ENCODE measurements at regions not wholly inside any gene's neighbourhood (a gene's known extent, or its start where the extent isn't known, plus 50 kb on each side); places are given as distances from the start of the nearest gene placed in this dataset.

- Histone ChIP-seq H2AFZ (ENCODE audit: low read depth, low read length) (no peak overlapping the region), H4K20me1 (ENCODE audit: insufficient read depth, low read length) (no peaks in the 10 kb centered on the region), H3K4me2 (ENCODE audit: insufficient read depth, low read length) (no peak overlapping the region), H3K27me3 (ENCODE audit: insufficient read depth, low read length, poor library complexity) (no peaks in the 10 kb centered on the region), H3K4me3 (ENCODE audit: low read depth in 1 of 2, low read length in 2 of 2) (no peak overlapping the region), H3K79me2 (ENCODE audit: insufficient read depth, low read length) (no peaks in the 10 kb centered on the region), H3K36me3 (ENCODE audit: insufficient read depth, low read length) (no peaks in the 10 kb centered on the region), H3K27ac (ENCODE audit: low read length) (no peak overlapping the region), H3K9ac (ENCODE audit: low read depth, low read length) (no peak overlapping the region), H3K9me3 (ENCODE audit: insufficient read depth, low read length, severe bottlenecking) (no peaks in the 10 kb centered on the region), H3K4me1 (ENCODE audit: insufficient read depth, low read length) (no peaks in the 10 kb centered on the region)
- DNase-seq (no peak), ATAC-seq (ENCODE audit: insufficient read depth, low read depth) (no peak)
- TF ChIP-seq EZH2 (IDR thresholded peaks at IDR 0.05; ENCODE audit: borderline replicate concordance, low read depth, low read length, severe bottlenecking) (no peak), CTCF (IDR thresholded peaks at IDR 0.05; ENCODE audit: borderline replicate concordance, extremely low read depth, low read length, poor library complexity, severe bottlenecking) (no peak)
Observed at GRCh38 chr6:117072781-117073180, 192.6 kb upstream of the VGLL2 start.

- Histone ChIP-seq H3K27ac (ENCODE audit: low read length) (no peak overlapping the region), H3K4me1 (ENCODE audit: insufficient read depth, low read length) (no peaks in the 10 kb centered on the region), H3K27me3 (ENCODE audit: insufficient read depth, low read length, poor library complexity) (no peaks in the 10 kb centered on the region), H3K4me3 (ENCODE audit: low read depth in 1 of 2, low read length in 2 of 2) (no peak overlapping the region), H3K4me2 (ENCODE audit: insufficient read depth, low read length) (no peak overlapping the region), H3K9me3 (ENCODE audit: insufficient read depth, low read length, severe bottlenecking) (no peaks in the 10 kb centered on the region), H3K79me2 (ENCODE audit: insufficient read depth, low read length) (no peaks in the 10 kb centered on the region), H3K36me3 (ENCODE audit: insufficient read depth, low read length) (no peaks in the 10 kb centered on the region), H4K20me1 (ENCODE audit: insufficient read depth, low read length) (no peaks in the 10 kb centered on the region), H2AFZ (ENCODE audit: low read depth, low read length) (no peak overlapping the region), H3K9ac (ENCODE audit: low read depth, low read length) (no peak overlapping the region)
- DNase-seq: no peak
- TF ChIP-seq CTCF (IDR thresholded peaks at IDR 0.05; ENCODE audit: borderline replicate concordance, extremely low read depth, low read length, poor library complexity, severe bottlenecking): no peak
- no peak for TF ChIP-seq EZH2 (IDR thresholded peaks at IDR 0.05; ENCODE audit: borderline replicate concordance, low read depth, low read length, severe bottlenecking)
- no peak for ATAC-seq (ENCODE audit: insufficient read depth, low read depth)
Observed at GRCh38 chr6:117074672-117075071, 190.7 kb upstream of the VGLL2 start.

- Histone ChIP-seq H3K9ac (ENCODE audit: low read depth, low read length) (no peak overlapping the region), H3K27me3 (ENCODE audit: insufficient read depth, low read length, poor library complexity) (no peaks in the 10 kb centered on the region), H3K4me2 (ENCODE audit: insufficient read depth, low read length) (no peak overlapping the region), H3K4me3 (ENCODE audit: low read depth in 1 of 2, low read length in 2 of 2) (no peak overlapping the region), H3K9me3 (ENCODE audit: insufficient read depth, low read length, severe bottlenecking) (no peaks in the 10 kb centered on the region), H2AFZ (ENCODE audit: low read depth, low read length) (no peak overlapping the region), H3K36me3 (ENCODE audit: insufficient read depth, low read length) (no peaks in the 10 kb centered on the region), H3K27ac (ENCODE audit: low read length) (no peak overlapping the region), H3K4me1 (ENCODE audit: insufficient read depth, low read length) (no peaks in the 10 kb centered on the region), H4K20me1 (ENCODE audit: insufficient read depth, low read length) (no peaks in the 10 kb centered on the region), H3K79me2 (ENCODE audit: insufficient read depth, low read length) (no peaks in the 10 kb centered on the region)
- TF ChIP-seq CTCF (IDR thresholded peaks at IDR 0.05; ENCODE audit: borderline replicate concordance, extremely low read depth, low read length, poor library complexity, severe bottlenecking) (no peak), EZH2 (IDR thresholded peaks at IDR 0.05; ENCODE audit: borderline replicate concordance, low read depth, low read length, severe bottlenecking) (no peak)
- ATAC-seq (ENCODE audit: insufficient read depth, low read depth) (no peak), DNase-seq (no peak)
Observed at GRCh38 chr6:117075218-117075617, 190.1 kb upstream of the VGLL2 start.

DNA sequence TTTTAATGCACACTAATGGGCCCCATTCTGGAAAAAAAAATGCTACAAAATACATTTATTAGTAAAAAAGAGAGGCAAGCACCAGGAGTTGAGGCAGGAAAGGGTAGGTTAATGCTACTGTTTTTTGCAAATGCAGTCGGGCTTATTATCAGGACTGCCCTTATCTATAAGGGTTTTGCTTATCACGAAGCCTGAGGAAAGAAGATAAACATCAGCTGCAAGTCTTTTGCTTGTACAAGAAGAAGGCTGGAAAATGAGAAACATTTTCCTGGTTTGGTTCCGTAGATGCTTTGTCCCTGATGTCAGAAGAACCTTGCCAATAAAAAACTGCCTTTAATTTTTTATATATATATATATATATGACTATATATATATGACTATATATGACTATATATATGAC, 189.3 kb upstream of the VGLL2 start:
- no peaks in the 10 kb centered on the region for H3K4me1 ChIP-seq (ENCODE audit: insufficient read depth, low read length)
- no peak overlapping the region for H2AFZ ChIP-seq (ENCODE audit: low read depth, low read length)
- no peak overlapping the region for H3K4me3 ChIP-seq (ENCODE audit: low read depth in 1 of 2, low read length in 2 of 2)
- H3K27ac ChIP-seq (ENCODE audit: low read length): no peak overlapping the region
- no peak overlapping the region for H3K9ac ChIP-seq (ENCODE audit: low read depth, low read length)
- ATAC-seq (ENCODE audit: insufficient read depth, low read depth) (no peak), DNase-seq (no peak)
- no peaks in the 10 kb centered on the region for H3K79me2 ChIP-seq (ENCODE audit: insufficient read depth, low read length)
- H3K9me3 ChIP-seq (ENCODE audit: insufficient read depth, low read length, severe bottlenecking): no peaks in the 10 kb centered on the region
- no peaks in the 10 kb centered on the region for H3K27me3 ChIP-seq (ENCODE audit: insufficient read depth, low read length, poor library complexity)
- TF ChIP-seq EZH2 (IDR thresholded peaks at IDR 0.05; ENCODE audit: borderline replicate concordance, low read depth, low read length, severe bottlenecking) (no peak), CTCF (IDR thresholded peaks at IDR 0.05; ENCODE audit: borderline replicate concordance, extremely low read depth, low read length, poor library complexity, severe bottlenecking) (no peak)
- H4K20me1 ChIP-seq (ENCODE audit: insufficient read depth, low read length): no peaks in the 10 kb centered on the region
- H3K36me3 ChIP-seq (ENCODE audit: insufficient read depth, low read length): no peaks in the 10 kb centered on the region
- no peak overlapping the region for H3K4me2 ChIP-seq (ENCODE audit: insufficient read depth, low read length)
